Ovary (tissue), 7 donors: ENCODE measurements at regions not wholly inside any gene's neighbourhood (a gene's known extent, or its start where the extent isn't known, plus 50 kb on each side); places are given as distances from the start of the nearest gene placed in this dataset.

Source experiments
- DNase-seq, 5 donors: peaks; one replicate each; pipeline ENCODE4 v3.0.0-alpha.2; 2019 to 2020
- H3K27ac ChIP-seq, 2 donors: fragments of 200-600 bp; one replicate each; pipeline versions ENCODE4 v1.5.1 to v1.8.0; 2019 to 2022
- H3K27me3 ChIP-seq: fragments of 200-600 bp; one replicate; pipeline ENCODE4 v1.8.0; 2022
- H3K36me3 ChIP-seq: fragments of 200-600 bp; sonication (generic); one replicate; pipeline ENCODE4 v1.5.1; 2019
- H3K4me1 ChIP-seq: one replicate; pipeline ENCODE4 v1.8.1; 2013; ENCODE audit warnings: mild to moderate bottlenecking, moderate library complexity; ENCODE audit not compliant: insufficient read depth
- H3K4me3 ChIP-seq: fragments of 200-600 bp; sonication (generic); one replicate; pipeline ENCODE4 v1.5.1; 2017
- H3K9me3 ChIP-seq, 2 donors: fragments of 200-600 bp in 1 of 2; sonication (generic) in 1 of 2; one replicate each; pipeline versions ENCODE4 v1.5.1 to v1.8.1; 2013 to 2019; ENCODE audit warnings: mild to moderate bottlenecking in 1 of 2, moderate library complexity in 1 of 2
- EP300 ChIP-seq: sonication (generic); formaldehyde crosslinking; IDR thresholded peaks from one replicate; pipeline ENCODE4 v1.6.1; 2017; ENCODE audit warnings: antibody characterized with exemption
- POLR2A ChIP-seq: fragments of 450-650 bp; IDR thresholded peaks from one replicate; pipeline ENCODE4 v1.6.1; 2017; ENCODE audit warnings: antibody characterized with exemption, mild to moderate bottlenecking, moderate library complexity
- WGBS, 3 donors: extraction: QIAGEN DNeasy Blood & Tissue Kit in 1 of 3; methylation state at CpG; one replicate each; pipeline versions ENCODE4 v1.1.5 to v1.1.7; 2013 to 2017; 5-methylcytosine and 5-hydroxymethylcytosine counted together
- intact Hi-C, 4 donors: fragments of 100-400 bp; cut with DNase I; formaldehyde crosslinking; loops; one replicate each; pipeline versions ENCODE4 v1.11.0 to v1.15.1; 2022 to 2023
- TF ChIP-seq, protein P1 (sequence below), 3 donors: fragments of 450-650 bp in 2 of 3; fragments of 200-600 bp in 1 of 3; IDR thresholded peaks; one replicate each; pipeline versions ENCODE4 v1.5.1 to v1.8.0; 2016 to 2022; ENCODE audit warnings: antibody characterized with exemption in 3 of 3, mild to moderate bottlenecking in 1 of 3
- donor health status: DM: no; HTN: no; CAD: no; lungs with moderate emphysema.
- donor health status: DM: no; HTN: no; CAD: no.
- donor health status: Bipolar disorder and iron deficiency.
- donor health status: DM: no; HTN: no; CAD: no.
- donor health status: DM: yes; HTN: yes; CAD: no.

DNA sequence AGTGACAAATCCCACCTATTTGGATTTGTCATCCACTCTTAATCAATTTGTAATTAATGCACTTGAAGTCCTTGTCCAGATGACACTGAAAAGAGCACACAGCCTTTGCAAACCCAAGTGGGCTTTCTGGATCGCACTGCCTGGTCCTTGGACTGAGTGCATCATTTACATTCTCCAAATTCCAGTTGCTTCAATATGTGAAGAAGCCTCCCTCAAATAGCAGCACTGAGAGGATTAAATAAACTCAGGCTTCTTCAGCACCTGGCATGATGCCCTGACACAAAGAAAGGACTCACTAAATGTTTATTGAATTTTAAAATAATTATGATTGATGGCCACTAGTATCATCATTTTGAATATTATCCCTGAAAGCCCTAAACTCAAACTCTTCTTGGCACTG, 496.5 kb downstream of the VRK1 start:
- WGBS, 3 donors = 0 to 4% (median 2%) methylated on average over 1 of the region's 1 CpG
- H3K4me3 ChIP-seq = no peak overlapping the region
- H3K27me3 ChIP-seq = no peaks in the 10 kb centered on the region
- H3K9me3 ChIP-seq = no peaks in the 10 kb centered on the region
- DNase-seq = no peak
- intact Hi-C loops = no loop called here
- H3K27ac ChIP-seq = no peak overlapping the region
- no peaks in the 10 kb centered on the region for H3K36me3 ChIP-seq
- no peaks in the 10 kb centered on the region for H3K4me1 ChIP-seq
- TF ChIP-seq, protein P1, sequence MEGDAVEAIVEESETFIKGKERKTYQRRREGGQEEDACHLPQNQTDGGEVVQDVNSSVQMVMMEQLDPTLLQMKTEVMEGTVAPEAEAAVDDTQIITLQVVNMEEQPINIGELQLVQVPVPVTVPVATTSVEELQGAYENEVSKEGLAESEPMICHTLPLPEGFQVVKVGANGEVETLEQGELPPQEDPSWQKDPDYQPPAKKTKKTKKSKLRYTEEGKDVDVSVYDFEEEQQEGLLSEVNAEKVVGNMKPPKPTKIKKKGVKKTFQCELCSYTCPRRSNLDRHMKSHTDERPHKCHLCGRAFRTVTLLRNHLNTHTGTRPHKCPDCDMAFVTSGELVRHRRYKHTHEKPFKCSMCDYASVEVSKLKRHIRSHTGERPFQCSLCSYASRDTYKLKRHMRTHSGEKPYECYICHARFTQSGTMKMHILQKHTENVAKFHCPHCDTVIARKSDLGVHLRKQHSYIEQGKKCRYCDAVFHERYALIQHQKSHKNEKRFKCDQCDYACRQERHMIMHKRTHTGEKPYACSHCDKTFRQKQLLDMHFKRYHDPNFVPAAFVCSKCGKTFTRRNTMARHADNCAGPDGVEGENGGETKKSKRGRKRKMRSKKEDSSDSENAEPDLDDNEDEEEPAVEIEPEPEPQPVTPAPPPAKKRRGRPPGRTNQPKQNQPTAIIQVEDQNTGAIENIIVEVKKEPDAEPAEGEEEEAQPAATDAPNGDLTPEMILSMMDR (IDR thresholded peaks at IDR 0.05) = no peak
- no peak for TF ChIP-seq POLR2A
- no peak for TF ChIP-seq EP300

DNA sequence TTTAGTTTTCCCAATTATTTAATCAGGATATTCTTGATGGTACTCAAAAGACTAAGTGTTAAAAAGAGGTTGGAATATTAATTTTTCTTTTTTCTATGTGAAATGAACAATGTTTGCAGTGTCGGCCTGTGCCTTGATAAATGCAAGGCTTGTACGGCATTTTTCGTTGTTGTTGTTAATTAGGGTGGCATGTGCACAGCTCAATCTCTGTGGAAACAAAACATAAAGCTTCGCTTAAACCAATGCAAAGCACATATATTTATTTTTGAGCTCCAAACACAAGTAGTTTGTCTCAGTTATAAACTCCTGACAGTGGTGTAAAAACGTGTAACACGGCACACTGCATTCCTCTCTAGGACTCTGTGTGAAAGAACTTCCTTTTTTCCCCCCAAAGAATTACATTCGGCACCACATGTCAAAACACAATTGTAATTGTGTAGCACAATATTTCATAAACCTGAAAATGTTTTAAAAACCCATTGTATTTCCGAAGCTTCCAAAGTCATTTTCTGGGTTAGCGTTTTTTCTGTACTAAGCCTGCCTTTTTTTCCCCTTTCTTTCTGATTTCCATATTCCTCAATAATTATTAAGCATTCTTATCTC, 498.0 kb downstream of the VRK1 start:
- H3K9me3 ChIP-seq = no peaks in the 10 kb centered on the region
- intact Hi-C loops = no loop called here
- H3K27me3 ChIP-seq = no peaks in the 10 kb centered on the region
- WGBS, 3 donors = 73 to 77% (median 74%) methylated on average over 9 of the region's 9 CpGs
- no peak overlapping the region for H3K4me3 ChIP-seq
- no peaks in the 10 kb centered on the region for H3K36me3 ChIP-seq
- TF ChIP-seq POLR2A (no peak), EP300 (no peak)
- TF ChIP-seq, protein P1 (IDR thresholded peaks at IDR 0.05) = no peak
- DNase-seq = no peak
- H3K27ac ChIP-seq = no peak overlapping the region
- H3K4me1 ChIP-seq = no peaks in the 10 kb centered on the region

DNA sequence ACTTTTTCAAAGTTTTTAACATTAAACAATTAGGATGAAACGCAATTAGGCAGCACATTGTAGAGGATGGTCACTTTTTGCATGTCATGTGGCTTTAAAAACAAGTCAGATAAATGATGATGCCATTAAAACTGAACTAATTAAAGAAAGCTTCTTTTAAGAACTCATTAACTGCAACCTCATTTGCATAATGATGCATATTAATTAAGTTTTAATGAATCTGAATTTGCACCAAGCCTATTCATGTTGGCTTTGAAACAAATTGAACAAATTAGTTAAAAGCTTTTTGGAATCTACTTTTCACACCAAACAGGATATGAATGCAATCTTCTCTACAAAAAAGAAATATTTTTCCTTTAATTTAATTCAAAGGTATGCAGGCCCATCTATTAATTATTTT, 499.0 kb downstream of the VRK1 start:
- Histone ChIP-seq H3K4me3 (no peak overlapping the region), H3K27me3 (no peaks in the 10 kb centered on the region), H3K27ac (no peak overlapping the region), H3K36me3 (no peaks in the 10 kb centered on the region), H3K9me3 (no peaks in the 10 kb centered on the region), H3K4me1 (no peaks in the 10 kb centered on the region)
- intact Hi-C loops = no loop called here
- TF ChIP-seq, protein P1 (IDR thresholded peaks at IDR 0.05) = no peak
- no peak for TF ChIP-seq POLR2A
- no peak for TF ChIP-seq EP300
- WGBS, 3 donors = 81 to 94% (median 92%) methylated on average over 1 of the region's 1 CpG
- no peak for DNase-seq

DNA sequence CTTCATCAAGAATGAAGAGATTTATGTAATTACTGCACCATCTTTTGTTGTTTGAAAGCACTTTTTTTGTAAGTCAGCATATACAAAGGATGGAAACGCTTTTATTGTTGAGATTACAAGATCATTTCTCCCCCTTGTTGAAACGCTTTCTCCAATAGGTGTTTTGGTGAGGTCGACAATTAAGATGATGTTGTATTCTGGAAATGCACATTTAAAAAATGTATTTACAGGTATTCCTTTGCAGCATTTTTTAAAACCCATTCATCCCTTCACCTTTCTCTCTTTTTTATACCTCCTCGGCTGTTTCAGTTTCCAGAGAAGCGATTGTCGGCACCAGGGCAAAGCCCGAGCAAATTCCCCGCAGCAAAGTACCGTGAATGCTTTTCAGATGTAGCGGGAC, 499.9 kb downstream of the VRK1 start:
- H3K27me3 ChIP-seq = no peaks in the 10 kb centered on the region
- no peak for DNase-seq
- H3K9me3 ChIP-seq = no peaks in the 10 kb centered on the region
- no peaks in the 10 kb centered on the region for H3K36me3 ChIP-seq
- H3K4me1 ChIP-seq = no peaks in the 10 kb centered on the region
- WGBS, 3 donors = 84 to 89% (median 88%) methylated on average over 10 of the region's 10 CpGs
- intact Hi-C loops = no loop called here
- TF ChIP-seq, protein P1 (IDR thresholded peaks at IDR 0.05) = no peak
- TF ChIP-seq EP300 = no peak
- TF ChIP-seq POLR2A = no peak
- H3K27ac ChIP-seq = no peak overlapping the region
- H3K4me3 ChIP-seq = no peak overlapping the region
